CD4-positive, alpha-beta T cell (primary cell): ENCODE measurements at regions not wholly inside any gene's neighbourhood (a gene's known extent, or its start where the extent isn't known, plus 50 kb on each side); places are given as distances from the start of the nearest gene placed in this dataset.

Experiments
- ATAC-seq: fragments of 200-7000 bp; cut with Tn5 transposase; one replicate; pipeline ENCODE4 v1.10.0; 2022; ENCODE audit warnings: mild to moderate bottlenecking; ENCODE audit not compliant: poor library complexity
- CTCF ChIA-PET: fragments of 350-600 bp; sonication (Branson Sonifier 250); formaldehyde crosslinking; loops from one replicate; lab custom pipeline; 2021; ENCODE audit warnings: antibody characterized with exemption, inconsistent platforms; lab: Charles Lee
- POLR2A ChIA-PET: fragments of 350-600 bp; sonication (Branson Sonifier 250); formaldehyde crosslinking; loops from one replicate; lab custom pipeline; 2021; ENCODE audit warnings: antibody characterized with exemption, inconsistent platforms; lab: Charles Lee
- DNase-seq, 14 experiments: peaks; one replicate each; pipeline ENCODE4 v3.0.0-alpha.2; 2013 to 2020; ENCODE audit warnings: mixed read lengths in 2 of 14
- H3K27ac ChIP-seq, 2 donors: one replicate each; pipeline versions ENCODE4 v1.5.1 to v1.7.0; 2013; ENCODE audit warnings: low read length in 2 of 2, low read depth in 1 of 2, mild to moderate bottlenecking in 1 of 2
- H3K27me3 ChIP-seq, 2 experiments: 1 replicate in 1 of 2; 2 replicates in 1 of 2; pipeline versions ENCODE4 v1.6.1 to v1.7.0; 2013; ENCODE audit warnings: low read length in 2 of 2, control low read depth in 1 of 2, mild to moderate bottlenecking in 1 of 2, moderate library complexity in 1 of 2; ENCODE audit not compliant: insufficient read depth in 2 of 2, control insufficient read depth in 1 of 2
- H3K36me3 ChIP-seq: one replicate; pipeline ENCODE4 v1.6.1; 2013; ENCODE audit warnings: low read length, control low read depth; ENCODE audit not compliant: insufficient read depth
- H3K4me1 ChIP-seq: one replicate; pipeline ENCODE4 v1.6.1; 2013; ENCODE audit warnings: low read length, control low read depth; ENCODE audit not compliant: insufficient read depth
- H3K4me3 ChIP-seq: one replicate; pipeline ENCODE4 v1.5.1; 2013; ENCODE audit warnings: mild to moderate bottlenecking, low read length, moderate library complexity
- H3K9me3 ChIP-seq, 2 experiments: 1 replicate in 1 of 2; 2 replicates in 1 of 2; pipeline versions ENCODE4 v1.6.1 to v1.7.0; 2013; ENCODE audit warnings: low read length in 2 of 2, mild to moderate bottlenecking in 2 of 2, control low read depth in 1 of 2, moderate library complexity in 1 of 2; ENCODE audit not compliant: control insufficient read depth in 1 of 2, insufficient read depth in 1 of 2
- H3K27ac Mint-ChIP-seq: one replicate; pipeline ENCODE4 v1.8.0; 2020; ENCODE audit warnings: mixed read lengths
- H3K27me3 Mint-ChIP-seq: one replicate; pipeline ENCODE4 v1.8.0; 2021; ENCODE audit warnings: mixed read lengths
- H3K36me3 Mint-ChIP-seq: one replicate; pipeline ENCODE4 v1.8.0; 2021; ENCODE audit warnings: low read depth, mixed read lengths
- H3K4me1 Mint-ChIP-seq: one replicate; pipeline ENCODE4 v1.8.0; 2021; ENCODE audit warnings: low read depth, mixed read lengths
- H3K4me3 Mint-ChIP-seq: one replicate; pipeline ENCODE4 v1.8.0; 2020; ENCODE audit warnings: mild to moderate bottlenecking, mixed read lengths
- H3K9me3 Mint-ChIP-seq: one replicate; pipeline ENCODE4 v1.8.0; 2020; ENCODE audit warnings: mixed read lengths
- intact Hi-C, 2 experiments: fragments of 100-400 bp; cut with DNase I in 1 of 2; cut with micrococcal nuclease in 1 of 2; formaldehyde crosslinking; loops; one replicate each; pipeline versions ENCODE4 v1.15.1 to v1.9.0; 2023 to 2025; cut with DNase I, micrococcal nuclease
- TF ChIP-seq, protein P1 (sequence below): fragments of 200-600 bp; IDR thresholded peaks from one replicate; pipeline ENCODE4 v1.8.0; 2022; ENCODE audit warnings: antibody characterized with exemption, mild to moderate bottlenecking

DNA sequence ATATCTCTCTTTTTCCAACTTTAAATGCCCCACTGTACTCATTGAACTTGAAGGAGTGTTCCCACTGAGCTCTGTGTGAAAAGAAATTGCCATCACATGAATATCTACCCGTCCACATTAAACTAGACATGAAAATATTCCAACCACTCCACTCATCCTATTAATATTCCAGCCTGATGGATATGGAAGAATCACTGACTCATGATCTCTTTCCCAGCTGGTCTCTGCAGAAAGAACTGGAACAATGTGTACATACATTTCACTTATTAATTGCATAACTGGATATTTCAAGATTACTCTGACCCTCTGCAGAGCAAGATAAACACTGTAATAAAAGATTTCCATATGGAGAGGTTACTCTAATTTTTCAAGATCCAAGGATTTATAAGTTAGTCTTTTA lies 711.1 kb upstream of the LRRC4C start:
- Mint-ChIP-seq H3K4me3 (no peak overlapping the region), H3K9me3 (peaks cover 11% of the 10 kb centered on the region), H3K36me3 (no peaks in the 10 kb centered on the region), H3K27ac (no peak overlapping the region), H3K4me1 (no peaks in the 10 kb centered on the region), H3K27me3 (no peaks in the 10 kb centered on the region)
- H3K4me3 ChIP-seq = no peak overlapping the region
- ATAC-seq = no peak
- no peak overlapping the region for H3K27ac ChIP-seq
- intact Hi-C loops = no loop called here
- POLR2A ChIA-PET = no interaction called here
- H3K27me3 ChIP-seq = no peaks in the 10 kb centered on the region
- H3K9me3 ChIP-seq = peaks cover 3 to 5% of the 10 kb centered on the region in 2 experiments
- DNase-seq = no peak
- TF ChIP-seq, protein P1, sequence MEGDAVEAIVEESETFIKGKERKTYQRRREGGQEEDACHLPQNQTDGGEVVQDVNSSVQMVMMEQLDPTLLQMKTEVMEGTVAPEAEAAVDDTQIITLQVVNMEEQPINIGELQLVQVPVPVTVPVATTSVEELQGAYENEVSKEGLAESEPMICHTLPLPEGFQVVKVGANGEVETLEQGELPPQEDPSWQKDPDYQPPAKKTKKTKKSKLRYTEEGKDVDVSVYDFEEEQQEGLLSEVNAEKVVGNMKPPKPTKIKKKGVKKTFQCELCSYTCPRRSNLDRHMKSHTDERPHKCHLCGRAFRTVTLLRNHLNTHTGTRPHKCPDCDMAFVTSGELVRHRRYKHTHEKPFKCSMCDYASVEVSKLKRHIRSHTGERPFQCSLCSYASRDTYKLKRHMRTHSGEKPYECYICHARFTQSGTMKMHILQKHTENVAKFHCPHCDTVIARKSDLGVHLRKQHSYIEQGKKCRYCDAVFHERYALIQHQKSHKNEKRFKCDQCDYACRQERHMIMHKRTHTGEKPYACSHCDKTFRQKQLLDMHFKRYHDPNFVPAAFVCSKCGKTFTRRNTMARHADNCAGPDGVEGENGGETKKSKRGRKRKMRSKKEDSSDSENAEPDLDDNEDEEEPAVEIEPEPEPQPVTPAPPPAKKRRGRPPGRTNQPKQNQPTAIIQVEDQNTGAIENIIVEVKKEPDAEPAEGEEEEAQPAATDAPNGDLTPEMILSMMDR = no peak
- H3K36me3 ChIP-seq = no peaks in the 10 kb centered on the region
- no peaks in the 10 kb centered on the region for H3K4me1 ChIP-seq
- CTCF ChIA-PET = no interaction called here

DNA sequence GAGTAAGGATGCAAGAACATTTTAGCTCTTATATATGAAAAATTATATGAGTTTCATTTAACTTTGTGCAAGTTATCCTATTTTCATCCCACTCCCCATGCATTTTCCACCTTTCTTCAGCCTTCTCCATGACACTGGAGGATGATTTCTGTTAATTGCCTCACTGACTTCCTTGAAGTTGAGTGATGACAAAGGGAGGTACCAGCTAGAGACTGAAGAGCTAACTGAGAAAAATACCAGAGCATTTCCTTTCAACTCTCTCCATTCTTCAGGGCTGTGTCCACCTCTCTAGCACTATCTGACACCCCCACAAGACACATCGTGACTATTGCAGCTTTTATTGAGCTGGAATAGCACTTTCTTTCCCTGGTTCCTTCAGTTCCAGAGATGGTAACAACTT lies 711.6 kb upstream of the LRRC4C start:
- ChIA-PET CTCF (no interaction called here), POLR2A (no interaction called here)

DNA sequence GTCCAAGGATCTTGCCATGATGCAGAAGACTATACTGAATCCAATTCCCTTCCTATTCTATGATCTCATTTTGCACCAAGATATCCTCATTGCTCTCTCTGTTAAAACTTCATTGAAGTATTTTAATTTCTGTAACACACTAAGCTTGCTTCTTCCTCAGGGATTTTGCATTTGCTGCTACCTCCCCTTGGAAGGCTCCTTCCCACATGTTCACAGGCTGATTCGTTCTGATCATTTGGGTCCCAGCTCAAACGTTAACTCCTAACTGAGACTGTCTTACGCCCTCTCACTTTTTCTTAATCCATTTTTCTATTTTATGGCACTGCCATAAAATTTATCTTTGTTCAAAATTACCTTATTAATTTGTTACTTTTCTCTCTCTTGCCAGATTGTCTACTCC lies 713.0 kb upstream of the LRRC4C start:
- DNase-seq (no peak), ATAC-seq (no peak)
- no peaks in the 10 kb centered on the region for H3K27me3 Mint-ChIP-seq
- no peak overlapping the region for H3K4me3 Mint-ChIP-seq
- TF ChIP-seq, protein P1 = no peak
- ChIA-PET POLR2A (no interaction called here), CTCF (no interaction called here)
- no peaks in the 10 kb centered on the region for H3K36me3 ChIP-seq
- no peak overlapping the region for H3K4me3 ChIP-seq
- peaks cover 13% of the 10 kb centered on the region for H3K9me3 Mint-ChIP-seq
- no peaks in the 10 kb centered on the region for H3K27me3 ChIP-seq
- intact Hi-C loops = no loop called here
- no peaks in the 10 kb centered on the region for H3K4me1 ChIP-seq
- H3K27ac Mint-ChIP-seq = no peak overlapping the region
- peaks cover 3 to 5% of the 10 kb centered on the region in 2 experiments for H3K9me3 ChIP-seq
- H3K4me1 Mint-ChIP-seq = no peaks in the 10 kb centered on the region
- no peak overlapping the region for H3K27ac ChIP-seq
- H3K36me3 Mint-ChIP-seq = no peaks in the 10 kb centered on the region

More for the DNA sequence above, 711.6 kb upstream of the LRRC4C start:
- Histone ChIP-seq H3K27ac (no peak overlapping the region), H3K4me1 (no peaks in the 10 kb centered on the region), H3K36me3 (no peaks in the 10 kb centered on the region), H3K9me3 (peaks cover 3 to 5% of the 10 kb centered on the region in 2 experiments), H3K4me3 (no peak overlapping the region), H3K27me3 (no peaks in the 10 kb centered on the region)
- Mint-ChIP-seq H3K36me3 (no peaks in the 10 kb centered on the region), H3K4me3 (no peak overlapping the region), H3K9me3 (peaks cover 11% of the 10 kb centered on the region), H3K27ac (no peak overlapping the region), H3K4me1 (no peaks in the 10 kb centered on the region), H3K27me3 (no peaks in the 10 kb centered on the region)
- TF ChIP-seq, protein P1 = no peak
- intact Hi-C loops = no loop called here
- no peak for ATAC-seq
- no peak for DNase-seq
